Subcutaneous abdominal adipose tissue (tissue), 5 donors: ENCODE measurements at regions not wholly inside any gene's neighbourhood (a gene's known extent, or its start where the extent isn't known, plus 50 kb on each side); places are given as distances from the start of the nearest gene placed in this dataset.
"Not testable (repeated sequence)": the region's sequence is repeated elsewhere in the genome, so short reads cannot be mapped to it uniquely, and the experiment has no call there.

Experiments
- H3K27ac ChIP-seq: one replicate; pipeline ENCODE4 v1.7.0; 2013; ENCODE audit warnings: low read depth, mild to moderate bottlenecking, inconsistent platforms, low read length, moderate library complexity
- H3K27me3 ChIP-seq, 5 donors: one replicate each; pipeline ENCODE4 v1.7.0; 2013; ENCODE audit warnings: low read length in 5 of 5, inconsistent platforms in 1 of 5; ENCODE audit not compliant: control insufficient read depth in 5 of 5, insufficient read depth in 4 of 5
- H3K36me3 ChIP-seq, 5 donors: one replicate each; pipeline ENCODE4 v1.7.0; 2013; ENCODE audit warnings: low read length in 5 of 5; ENCODE audit not compliant: control insufficient read depth in 5 of 5, insufficient read depth in 5 of 5
- H3K4me1 ChIP-seq, 5 donors: one replicate each; pipeline ENCODE4 v1.7.0; 2013; ENCODE audit warnings: low read length in 5 of 5, mild to moderate bottlenecking in 3 of 5, moderate library complexity in 1 of 5; ENCODE audit not compliant: control insufficient read depth in 5 of 5, insufficient read depth in 5 of 5
- H3K4me3 ChIP-seq, 5 donors: one replicate each; pipeline ENCODE4 v1.7.0; 2013; ENCODE audit warnings: low read length in 5 of 5, low read depth in 1 of 5
- H3K9ac ChIP-seq, 5 donors: one replicate each; pipeline ENCODE4 v1.7.0; 2013; ENCODE audit warnings: low read length in 5 of 5, mild to moderate bottlenecking in 4 of 5, moderate library complexity in 3 of 5
- H3K9me3 ChIP-seq, 5 donors: one replicate each; pipeline ENCODE4 v1.7.0; 2013; ENCODE audit warnings: low read length in 5 of 5; ENCODE audit not compliant: control insufficient read depth in 5 of 5
- donor health status: healthy.
- donor health status: healthy.
- donor health status: healthy.
- donor health status: healthy.
- donor health status: healthy.

DNA sequence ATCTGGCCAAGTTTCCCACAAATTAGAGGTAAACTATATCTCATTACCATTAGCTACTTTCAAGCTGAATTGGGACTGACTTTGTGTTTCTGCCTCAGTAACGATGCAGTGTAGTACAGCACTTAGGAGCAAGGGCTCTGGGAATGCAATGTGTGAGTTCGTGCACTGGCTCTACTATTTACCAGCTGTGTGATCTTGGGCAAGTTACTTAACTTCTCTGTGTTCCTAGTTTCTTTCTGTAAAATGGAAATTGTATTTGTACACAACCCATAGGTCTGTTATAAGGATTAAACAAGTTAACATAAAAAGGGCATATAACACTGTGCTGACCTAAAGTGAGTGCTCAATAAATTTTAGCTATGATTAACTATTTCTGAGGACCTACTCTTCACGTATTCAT, 65.0 kb upstream of the CSF1 start:
- H3K36me3 ChIP-seq, result no peaks in the 10 kb centered on the region
- H3K9ac ChIP-seq, result no peak overlapping the region
- no peaks in the 10 kb centered on the region for H3K9me3 ChIP-seq

DNA sequence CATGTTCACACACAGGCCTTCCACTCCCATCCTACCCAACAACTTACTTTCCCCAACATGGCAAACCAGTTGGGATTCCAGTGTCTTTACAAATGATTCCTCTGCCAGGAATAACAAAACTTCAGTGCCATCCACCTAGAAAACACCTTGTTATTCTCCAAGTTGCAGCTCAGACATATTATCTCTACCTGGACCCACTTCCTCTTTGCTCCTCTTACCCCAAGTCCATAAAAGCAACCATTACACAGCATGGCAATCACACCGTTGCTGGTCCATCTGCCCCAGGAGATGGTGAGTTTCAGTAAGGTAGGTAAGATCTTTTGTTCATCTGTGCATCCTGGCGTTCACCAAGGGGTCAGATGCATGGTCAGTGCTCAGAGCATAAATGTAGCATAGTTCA, 66.0 kb upstream of the CSF1 start:
- Histone ChIP-seq H3K9me3 (no peaks in the 10 kb centered on the region), H3K27ac (no peak overlapping the region), H3K9ac (no peak overlapping the region), H3K27me3 (no peaks in the 10 kb centered on the region), H3K4me1 (peaks cover 0 to 4% (median 0%) of the 10 kb centered on the region in 5 donors), H3K36me3 (no peaks in the 10 kb centered on the region), H3K4me3 (no peak overlapping the region)

More for the DNA sequence above, 65.0 kb upstream of the CSF1 start:
- H3K27me3 ChIP-seq, result no peaks in the 10 kb centered on the region
- no peak overlapping the region for H3K27ac ChIP-seq
- H3K4me1 ChIP-seq, result peaks cover 0 to 8% (median 0%) of the 10 kb centered on the region in 5 donors
- H3K4me3 ChIP-seq, result no peak overlapping the region

DNA sequence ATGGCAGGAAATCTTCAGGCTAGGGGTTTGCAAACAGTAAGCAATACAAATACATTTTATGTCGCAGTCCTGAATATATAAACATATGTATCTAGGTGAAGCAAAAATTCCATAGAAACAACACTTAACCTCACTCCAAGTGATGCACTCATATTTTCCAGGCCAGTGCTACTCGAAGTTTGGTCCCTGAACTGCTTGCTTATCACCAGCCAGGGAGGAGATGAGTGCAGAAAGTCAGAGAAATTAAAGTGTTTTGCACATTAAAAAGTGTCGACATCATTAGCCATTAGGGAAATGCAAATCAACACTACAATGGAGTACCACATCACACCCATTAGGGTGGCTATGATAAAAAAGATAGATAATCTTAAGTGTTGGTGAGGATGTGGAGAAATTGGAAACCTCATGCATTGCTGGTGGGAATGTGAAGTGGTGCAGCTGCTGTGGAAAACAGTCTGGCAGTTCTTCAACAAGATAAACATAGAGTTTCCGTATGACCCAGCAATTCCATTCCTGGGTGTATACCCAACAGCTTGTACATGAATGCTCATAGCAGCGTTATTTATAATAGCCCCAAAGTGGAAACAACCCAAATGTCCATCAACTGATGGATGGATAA, 70.5 kb upstream of the CSF1 start:
- Histone ChIP-seq H3K4me1 (peaks cover 0 to 1% (median under 1%) of the 10 kb centered on the region in 5 donors), H3K4me3 (no peak overlapping the region), H3K36me3 (no peaks in the 10 kb centered on the region), H3K27ac (no peak overlapping the region), H3K27me3 (no peaks in the 10 kb centered on the region), H3K9ac (no peak overlapping the region), H3K9me3 (peaks cover 0 to 6% (median 0%) of the 10 kb centered on the region in 5 donors)

DNA sequence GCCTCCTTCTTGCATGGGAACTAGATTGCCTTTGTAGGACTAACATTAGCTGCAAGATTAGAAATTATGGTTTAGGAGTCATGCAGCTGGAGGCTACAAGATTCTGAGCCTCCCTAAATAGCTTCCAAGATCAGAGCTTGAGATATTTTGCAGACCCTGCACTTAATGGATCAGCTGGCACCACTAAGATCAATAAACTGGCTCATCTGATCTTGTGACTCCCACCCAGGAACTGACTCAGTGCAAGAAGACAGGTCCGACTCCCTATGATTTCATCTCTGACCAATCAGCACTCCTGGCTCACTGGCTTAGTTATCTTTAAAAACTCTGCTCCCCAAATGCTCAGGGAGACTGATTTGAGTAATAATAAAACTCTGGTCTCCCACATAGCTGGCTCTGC, 71.4 kb upstream of the CSF1 start:
- not testable (repeated sequence) for H3K9ac ChIP-seq, H3K36me3 ChIP-seq, H3K4me3 ChIP-seq, H3K9me3 ChIP-seq, H3K27me3 ChIP-seq, H3K4me1 ChIP-seq, H3K27ac ChIP-seq

DNA sequence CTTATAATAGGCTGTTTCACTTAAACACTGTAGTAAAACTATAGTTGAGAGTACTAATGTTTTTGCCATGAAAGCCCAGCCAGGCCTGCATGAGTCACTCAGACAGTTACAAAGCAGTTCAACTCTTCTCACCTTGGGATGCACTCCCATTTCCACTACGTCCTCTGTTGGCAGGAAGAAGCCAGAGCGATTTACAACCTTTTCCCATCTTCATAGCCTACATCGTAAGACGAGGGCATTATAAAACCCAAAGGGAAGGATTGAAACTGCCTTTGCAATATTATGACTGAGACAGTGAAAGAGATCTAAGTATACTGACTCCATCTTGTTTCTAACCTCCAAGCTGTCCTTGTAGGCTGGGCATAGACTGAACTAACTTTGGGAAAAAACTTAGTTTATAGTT, 71.8 kb upstream of the CSF1 start:
- Histone ChIP-seq H3K9ac (no peak overlapping the region), H3K27me3 (no peaks in the 10 kb centered on the region), H3K9me3 (peaks cover 0 to 6% (median 0%) of the 10 kb centered on the region in 5 donors), H3K4me3 (no peak overlapping the region), H3K4me1 (peaks cover 0 to 7% (median 4%) of the 10 kb centered on the region in 5 donors), H3K36me3 (no peaks in the 10 kb centered on the region), H3K27ac (no peak overlapping the region)

DNA sequence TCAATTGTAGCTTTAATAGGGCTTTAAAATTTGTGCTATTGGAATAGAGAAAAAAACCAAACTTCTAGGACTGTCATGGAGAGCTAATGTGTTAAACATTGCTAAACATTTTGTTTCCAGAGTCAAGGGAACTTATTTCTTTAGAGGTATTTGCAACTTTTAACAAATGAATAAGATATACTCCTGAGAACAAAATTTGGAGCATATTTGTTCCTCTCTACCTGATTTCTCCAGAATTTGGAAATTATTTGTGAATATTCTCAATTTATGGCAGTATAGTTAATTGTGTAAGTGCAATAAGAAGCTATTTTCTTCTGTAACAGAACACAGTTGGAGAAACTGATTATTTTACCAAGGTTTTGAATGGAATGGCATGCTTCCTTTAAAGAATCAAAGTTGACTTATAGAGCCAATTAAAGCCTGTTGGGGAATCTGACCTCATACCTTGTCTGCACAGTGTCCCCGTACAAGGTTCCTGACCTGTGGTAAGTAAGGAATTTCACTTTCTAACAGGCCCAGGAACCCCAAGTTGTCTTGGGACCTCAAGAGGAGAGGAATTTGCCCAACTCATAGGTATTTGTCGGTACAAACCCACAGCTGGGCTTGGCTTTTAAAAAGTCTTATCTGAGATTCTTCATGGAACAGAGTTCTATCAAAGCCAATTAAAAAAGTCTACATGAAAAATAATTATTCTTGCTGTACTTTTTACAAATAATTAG, 72.6 kb upstream of the CSF1 start:
- H3K36me3 ChIP-seq, result no peaks in the 10 kb centered on the region
- no peaks in the 10 kb centered on the region for H3K27me3 ChIP-seq
- peaks cover 0 to 12% (median 4%) of the 10 kb centered on the region in 5 donors for H3K4me1 ChIP-seq
- H3K9ac ChIP-seq, result no peak overlapping the region
- H3K4me3 ChIP-seq, result no peak overlapping the region
- no peak overlapping the region for H3K27ac ChIP-seq
- H3K9me3 ChIP-seq, result peaks cover 0 to 6% (median 0%) of the 10 kb centered on the region in 5 donors

DNA sequence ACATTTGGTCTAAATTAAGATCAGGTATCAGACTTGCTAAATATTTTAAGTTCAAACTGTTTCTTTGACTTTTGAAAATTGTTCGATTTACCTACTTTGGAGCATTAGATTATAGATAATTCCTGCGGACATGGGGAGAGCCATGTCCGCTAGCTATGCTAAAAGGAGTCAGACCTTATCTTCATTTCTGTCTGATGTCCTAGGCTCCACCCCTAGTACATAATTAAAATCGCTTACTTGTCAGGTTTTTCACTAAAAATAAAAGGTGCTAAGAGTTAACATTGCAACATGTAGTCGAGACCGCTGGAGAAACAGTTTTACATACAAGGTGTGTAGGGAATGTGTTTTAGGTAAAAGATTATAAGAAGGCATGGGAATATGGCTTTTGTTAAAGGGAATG, 71.9 kb upstream of the EPS8L3 start:
- H3K27me3 ChIP-seq, H3K9me3 ChIP-seq, H3K36me3 ChIP-seq, H3K27ac ChIP-seq, H3K9ac ChIP-seq, H3K4me3 ChIP-seq: not testable (repeated sequence)
- peaks cover 0 to 12% (median 4%) of the 10 kb centered on the region in 5 donors for H3K4me1 ChIP-seq

DNA sequence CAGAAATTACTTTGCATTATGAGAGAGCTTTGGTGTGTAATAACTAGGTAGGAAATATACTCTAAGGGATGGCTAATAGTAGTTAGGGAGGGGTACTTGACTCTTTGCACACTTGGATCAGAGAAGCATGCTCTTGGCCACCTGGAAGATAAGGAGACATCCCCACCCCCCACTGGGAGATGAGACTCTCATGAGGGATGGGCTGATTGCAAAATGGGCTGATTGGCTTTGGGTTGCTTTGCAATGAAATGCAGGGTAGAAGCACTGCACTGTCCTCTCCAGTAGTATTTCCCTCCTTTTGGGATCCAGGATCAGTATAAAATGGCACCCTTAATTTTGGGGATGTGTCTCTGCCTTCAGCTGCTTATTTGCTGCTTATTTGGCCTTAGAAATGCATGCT, 71.2 kb upstream of the EPS8L3 start:
- H3K4me3 ChIP-seq, result no peak overlapping the region
- H3K27me3 ChIP-seq, result no peaks in the 10 kb centered on the region
- peaks cover 0 to 6% (median 0%) of the 10 kb centered on the region in 5 donors for H3K9me3 ChIP-seq
- no peak overlapping the region for H3K27ac ChIP-seq
- H3K36me3 ChIP-seq, result no peaks in the 10 kb centered on the region
- H3K9ac ChIP-seq, result no peak overlapping the region
- H3K4me1 ChIP-seq, result peaks cover 0 to 12% (median 4%) of the 10 kb centered on the region in 5 donors

DNA sequence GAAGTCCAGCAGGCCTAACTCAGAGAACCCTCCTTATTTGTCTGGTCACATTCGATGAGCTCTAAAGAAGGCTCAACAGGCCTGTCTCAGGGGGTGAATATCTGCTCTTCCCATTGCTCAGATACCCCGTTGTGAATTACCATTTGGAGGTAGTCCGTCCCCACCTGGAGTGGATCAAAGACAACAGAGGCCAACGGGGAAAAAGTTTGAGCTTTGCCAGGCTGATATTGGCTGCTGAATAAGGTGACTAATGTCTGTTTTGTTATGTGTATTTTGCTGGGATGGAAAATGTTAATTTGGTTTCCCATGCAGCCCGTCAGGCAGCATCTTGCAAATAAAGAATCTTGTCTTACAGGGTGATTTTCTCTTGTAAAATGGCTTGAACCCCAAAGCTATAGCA, 69.2 kb upstream of the EPS8L3 start:
- Histone ChIP-seq H3K36me3 (no peaks in the 10 kb centered on the region), H3K9me3 (peaks cover 0 to 5% (median 0%) of the 10 kb centered on the region in 5 donors), H3K4me3 (no peak overlapping the region), H3K4me1 (peaks cover 0 to 22% (median 13%) of the 10 kb centered on the region in 5 donors), H3K27me3 (no peaks in the 10 kb centered on the region), H3K9ac (no peak overlapping the region), H3K27ac (no peak overlapping the region)

DNA sequence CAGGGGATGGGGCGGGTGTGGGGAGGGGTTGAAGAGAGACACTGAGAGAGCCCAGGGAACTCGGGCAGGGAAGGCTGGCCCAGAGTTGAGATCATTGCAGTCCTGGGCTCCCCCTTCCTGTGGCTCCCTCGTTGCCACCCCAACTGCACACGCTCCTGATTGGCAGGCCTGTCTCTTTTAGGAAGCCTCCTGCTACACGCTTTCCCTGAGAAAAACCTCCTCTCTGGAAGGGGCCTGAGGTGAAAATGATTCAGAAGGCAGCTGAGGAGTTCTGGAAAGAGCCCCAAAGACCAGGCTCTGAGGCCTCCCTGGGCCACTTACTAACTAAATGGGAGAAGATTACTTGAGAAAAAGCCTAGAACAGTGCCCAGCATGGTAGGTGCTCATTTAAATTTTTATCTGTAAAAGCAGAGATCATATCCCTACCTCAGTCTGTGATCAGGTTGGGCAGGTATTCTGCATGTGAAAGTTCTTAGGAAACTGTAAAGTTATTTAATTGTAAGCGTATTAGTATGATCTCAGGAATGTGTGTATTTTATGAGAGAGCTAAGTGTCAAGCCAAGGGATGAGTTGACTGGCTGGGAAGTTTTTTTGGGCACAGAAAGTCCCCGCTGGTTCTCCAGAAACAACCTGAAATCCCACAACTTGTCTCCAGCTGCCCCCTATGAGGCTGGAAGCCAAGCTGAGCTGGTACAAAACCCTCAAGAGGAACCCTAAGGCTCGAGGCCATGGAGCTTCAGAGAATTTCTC, 65.2 kb upstream of the EPS8L3 start:
- Histone ChIP-seq H3K36me3 (no peaks in the 10 kb centered on the region), H3K4me1 (peaks cover 6 to 54% (median 44%) of the 10 kb centered on the region in 5 donors), H3K27me3 (no peaks in the 10 kb centered on the region), H3K4me3 (no peak overlapping the region), H3K27ac (peak overlapping the region; percentile 76), H3K9ac (peak overlapping the region in 1 of 5 donors; percentile 36), H3K9me3 (no peaks in the 10 kb centered on the region)
